ENCODE measurements at regions not wholly inside any gene's neighbourhood (a gene's known extent, or its start where the extent isn't known, plus 50 kb on each side); places are given as distances from the start of the nearest gene placed in this dataset.
A peak's percentile ranks its signal among the peaks of the same experiment; 100 is the strongest.

- TF ChIP-seq CTCF (IDR thresholded peaks at IDR 0.05; ENCODE audit: low read depth, low read length, missing input control) (no peak), GABPA (IDR thresholded peaks at IDR 0.05 in 1 of 2, conservative IDR thresholded peaks at IDR 0.05 in 1 of 2) (no peak), MAX (IDR thresholded peaks at IDR 0.05) (no peak), FOXA1 (IDR thresholded peaks at IDR 0.05) (no peak), TAF1 (conservative IDR thresholded peaks at IDR 0.05) (no peak), HNF4G (IDR thresholded peaks at IDR 0.05) (no peak), RXRA (IDR thresholded peaks at IDR 0.05) (no peak), FOXA2 (IDR thresholded peaks at IDR 0.05) (no peak), SP1 (IDR thresholded peaks at IDR 0.05) (no peak), EGR1 (IDR thresholded peaks at IDR 0.05; ENCODE audit: low read depth in 2 of 2) (no peak), RAD21 (IDR thresholded peaks at IDR 0.05) (peak; percentile 31 to 32), NR2F2 (IDR thresholded peaks at IDR 0.05) (no peak)
Observed at GRCh38 chr4:111136438-111136837, 513.6 kb upstream of the PITX2 start.

Measured in liver (tissue), 3 donors.